HG03342 (cell line): ENCODE measurements at regions not wholly inside any gene's neighbourhood (a gene's known extent, or its start where the extent isn't known, plus 50 kb on each side); places are given as distances from the start of the nearest gene placed in this dataset.
"Not testable (repeated sequence)": the region's sequence is repeated elsewhere in the genome, so short reads cannot be mapped to it uniquely, and the experiment has no call there.

ENCODE experiments used
- ATAC-seq: cut with Tn5 transposase; IDR thresholded peaks from one replicate; pipeline ENCODE4 v1.9.1; 2021; ENCODE audit warnings: mild to moderate bottlenecking, moderate library complexity; ENCODE audit not compliant: unreplicated experiment

- no peak for ATAC-seq
Measured at GRCh38 chr10:28188526-28188925, 114.3 kb downstream of the MPP7 start.

GRCh38 chr10:28186887-28187578, 115.8 kb downstream of the MPP7 start:
- ATAC-seq, result no peak

GRCh38 chr10:28186461-28186860, 116.4 kb downstream of the MPP7 start:
- ATAC-seq, result no peak

GRCh38 chr10:28184810-28185209, 118.1 kb downstream of the MPP7 start:
- no peak for ATAC-seq

GRCh38 chr10:28181478-28182096, 121.3 kb downstream of the MPP7 start:
- ATAC-seq, result no peak

- no peak for ATAC-seq
Measured at GRCh38 chr10:28180654-28181053, 122.2 kb downstream of the MPP7 start.

- ATAC-seq, result no peak
Measured at GRCh38 chr10:28179743-28180099, 123.1 kb downstream of the MPP7 start.

- peak; percentile 76 for ATAC-seq
Measured at GRCh38 chr10:28179006-28179742, 123.7 kb downstream of the MPP7 start.

- peak; percentile 69 for ATAC-seq
Measured at GRCh38 chr10:28177944-28178637, 124.8 kb downstream of the MPP7 start.

- not testable (repeated sequence) for ATAC-seq
Measured at GRCh38 chr10:28176498-28176897, 126.4 kb downstream of the MPP7 start.

- no peak for ATAC-seq
Measured at GRCh38 chr10:28172223-28172610, 130.6 kb downstream of the MPP7 start.

GRCh38 chr10:28171468-28172222, 131.2 kb downstream of the MPP7 start:
- no peak for ATAC-seq

- peak; percentile 96 for ATAC-seq
Measured at GRCh38 chr10:28169525-28169924, 133.3 kb downstream of the MPP7 start.

- no peak for ATAC-seq
Measured at GRCh38 chr10:28160866-28161405, 141.9 kb downstream of the MPP7 start.

- no peak for ATAC-seq
Measured at GRCh38 chr10:28157379-28157778, 145.5 kb downstream of the MPP7 start.

GRCh38 chr10:28155726-28156125, 147.1 kb downstream of the MPP7 start:
- no peak for ATAC-seq

GRCh38 chr10:28151636-28152035, 151.2 kb downstream of the MPP7 start:
- ATAC-seq, result no peak

GRCh38 chr10:28149746-28150145, 150.9 kb upstream of the ODAD2 start:
- no peak for ATAC-seq

- no peak for ATAC-seq
Measured at GRCh38 chr10:28147706-28148105, 148.8 kb upstream of the ODAD2 start.

- no peak for ATAC-seq
Measured at GRCh38 chr10:28139138-28139537, 140.3 kb upstream of the ODAD2 start.
